Peyer's patch (tissue), 4 donors: ENCODE measurements at regions not wholly inside any gene's neighbourhood (a gene's known extent, or its start where the extent isn't known, plus 50 kb on each side); places are given as distances from the start of the nearest gene placed in this dataset.

Experiments used
- DNase-seq, 3 donors: peaks; one replicate each; pipeline ENCODE4 v3.0.0-alpha.2; 2017 to 2019
- H3K27ac ChIP-seq, 4 donors: fragments of 200-600 bp; sonication (generic); one replicate each; pipeline ENCODE4 v1.5.1; 2016 to 2019
- H3K27me3 ChIP-seq, 2 donors: fragments of 200-600 bp; sonication (generic); one replicate each; pipeline ENCODE4 v1.5.1; 2019
- H3K36me3 ChIP-seq, 3 donors: fragments of 200-600 bp; sonication (generic); one replicate each; pipeline ENCODE4 v1.5.1; 2016 to 2019
- H3K4me1 ChIP-seq, 4 donors: fragments of 200-600 bp; sonication (generic); one replicate each; pipeline ENCODE4 v1.5.1; 2016 to 2019
- H3K4me3 ChIP-seq, 4 donors: fragments of 200-600 bp; sonication (generic); 1 replicate in 3 of 4; 2 replicates in 1 of 4; pipeline ENCODE4 v1.5.1; 2016 to 2019; ENCODE audit warnings: mild to moderate bottlenecking in 1 of 4
- H3K9me3 ChIP-seq, 4 donors: fragments of 200-600 bp; sonication (generic); one replicate each; pipeline ENCODE4 v1.5.1; 2016 to 2019; ENCODE audit warnings: mild to moderate bottlenecking in 1 of 4
- POLR2A ChIP-seq, 2 donors: fragments of 450-650 bp; IDR thresholded peaks; one replicate each; pipeline ENCODE4 v1.5.1; 2017; ENCODE audit warnings: antibody characterized with exemption in 2 of 2, mild to moderate bottlenecking in 2 of 2, moderate library complexity in 2 of 2
- TF ChIP-seq, protein P1 (sequence below), 6 experiments: fragments of 450-650 bp in 4 of 6; fragments of 200-600 bp in 2 of 6; sonication (generic) in 1 of 6; IDR thresholded peaks; one replicate each; pipeline ENCODE4 v1.5.1; 2017 to 2019; ENCODE audit warnings: antibody characterized with exemption in 6 of 6, mild to moderate bottlenecking in 3 of 6, moderate library complexity in 1 of 6

DNA sequence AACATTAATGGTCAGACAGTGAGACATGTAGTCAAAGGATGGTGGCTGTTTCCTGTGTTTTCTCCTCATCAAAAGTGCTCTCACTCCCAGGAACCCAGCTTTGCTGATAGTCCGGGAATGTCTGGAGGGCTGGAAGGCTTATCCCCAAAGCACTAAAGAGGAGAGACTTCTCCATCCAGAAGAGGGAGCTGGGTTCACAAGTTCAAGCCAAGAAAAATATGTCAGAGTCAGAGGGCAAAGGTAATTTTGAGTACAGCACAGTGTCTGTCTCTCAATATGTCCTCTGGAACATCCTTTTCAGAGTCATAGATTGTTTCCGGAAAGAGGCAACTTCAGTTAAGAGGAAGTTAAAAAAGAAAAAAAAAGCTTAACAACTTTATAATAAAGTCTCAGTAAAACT is 281.5 kb upstream of the PHYHIPL start:
- no peak for DNase-seq
- no peak for TF ChIP-seq POLR2A (IDR thresholded peaks at IDR 0.05)
- TF ChIP-seq, protein P1, sequence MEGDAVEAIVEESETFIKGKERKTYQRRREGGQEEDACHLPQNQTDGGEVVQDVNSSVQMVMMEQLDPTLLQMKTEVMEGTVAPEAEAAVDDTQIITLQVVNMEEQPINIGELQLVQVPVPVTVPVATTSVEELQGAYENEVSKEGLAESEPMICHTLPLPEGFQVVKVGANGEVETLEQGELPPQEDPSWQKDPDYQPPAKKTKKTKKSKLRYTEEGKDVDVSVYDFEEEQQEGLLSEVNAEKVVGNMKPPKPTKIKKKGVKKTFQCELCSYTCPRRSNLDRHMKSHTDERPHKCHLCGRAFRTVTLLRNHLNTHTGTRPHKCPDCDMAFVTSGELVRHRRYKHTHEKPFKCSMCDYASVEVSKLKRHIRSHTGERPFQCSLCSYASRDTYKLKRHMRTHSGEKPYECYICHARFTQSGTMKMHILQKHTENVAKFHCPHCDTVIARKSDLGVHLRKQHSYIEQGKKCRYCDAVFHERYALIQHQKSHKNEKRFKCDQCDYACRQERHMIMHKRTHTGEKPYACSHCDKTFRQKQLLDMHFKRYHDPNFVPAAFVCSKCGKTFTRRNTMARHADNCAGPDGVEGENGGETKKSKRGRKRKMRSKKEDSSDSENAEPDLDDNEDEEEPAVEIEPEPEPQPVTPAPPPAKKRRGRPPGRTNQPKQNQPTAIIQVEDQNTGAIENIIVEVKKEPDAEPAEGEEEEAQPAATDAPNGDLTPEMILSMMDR (IDR thresholded peaks at IDR 0.05): no peak

DNA sequence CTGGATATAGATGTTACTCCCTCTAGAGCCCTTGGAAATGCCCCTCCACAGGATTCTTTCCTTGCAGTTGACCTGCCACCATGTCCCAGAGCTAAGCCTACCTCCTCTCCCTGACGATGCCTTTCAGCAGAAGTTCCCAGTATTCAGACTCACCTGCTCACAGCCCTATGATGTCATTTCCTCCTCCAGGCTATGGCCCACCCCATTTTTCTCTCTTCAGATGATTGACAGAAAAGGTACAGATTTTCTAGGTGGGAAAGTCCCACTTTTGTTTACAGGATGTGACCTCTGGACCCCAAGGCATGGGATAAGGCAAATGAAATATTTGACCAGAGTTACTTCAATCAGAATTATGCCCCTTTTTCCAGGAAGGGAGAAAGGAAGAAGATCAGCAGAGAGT is 280.2 kb upstream of the PHYHIPL start:
- TF ChIP-seq, protein P1 (IDR thresholded peaks at IDR 0.05): no peak
- no peak for TF ChIP-seq POLR2A (IDR thresholded peaks at IDR 0.05)
- Histone ChIP-seq H3K27ac (no peak overlapping the region), H3K27me3 (no peaks in the 10 kb centered on the region), H3K4me1 (no peaks in the 10 kb centered on the region), H3K4me3 (no peak overlapping the region), H3K36me3 (no peaks in the 10 kb centered on the region), H3K9me3 (no peaks in the 10 kb centered on the region)
- DNase-seq: no peak

More for the DNA sequence above, 281.5 kb upstream of the PHYHIPL start:
- Histone ChIP-seq H3K9me3 (no peaks in the 10 kb centered on the region), H3K4me3 (no peak overlapping the region), H3K27ac (no peak overlapping the region), H3K36me3 (no peaks in the 10 kb centered on the region), H3K4me1 (no peaks in the 10 kb centered on the region), H3K27me3 (no peaks in the 10 kb centered on the region)

DNA sequence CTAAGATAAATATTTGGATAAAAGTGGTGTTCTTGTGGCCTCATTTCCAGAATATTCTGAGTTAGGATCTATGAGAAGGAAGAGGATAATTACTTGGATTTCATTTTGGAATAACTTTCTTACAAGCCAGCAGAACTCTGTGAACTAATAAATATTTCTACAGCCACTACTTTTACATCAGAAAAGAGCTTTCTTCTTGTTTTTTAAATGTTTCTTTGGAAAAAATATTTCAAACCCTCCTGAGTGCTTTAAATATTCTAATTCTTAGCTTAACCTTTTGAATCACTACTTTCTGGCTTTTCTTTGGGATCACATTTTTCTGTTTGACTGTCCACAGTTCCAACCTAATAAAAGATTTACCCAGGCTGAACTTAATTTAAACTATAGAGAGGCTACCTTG is 279.2 kb upstream of the PHYHIPL start:
- DNase-seq: no peak
- H3K4me1 ChIP-seq: no peaks in the 10 kb centered on the region
- H3K27me3 ChIP-seq: no peaks in the 10 kb centered on the region
- no peak for TF ChIP-seq POLR2A (IDR thresholded peaks at IDR 0.05)
- TF ChIP-seq, protein P1 (IDR thresholded peaks at IDR 0.05): no peak
- H3K9me3 ChIP-seq: no peaks in the 10 kb centered on the region
- no peak overlapping the region for H3K4me3 ChIP-seq
- no peak overlapping the region for H3K27ac ChIP-seq
- no peaks in the 10 kb centered on the region for H3K36me3 ChIP-seq

DNA sequence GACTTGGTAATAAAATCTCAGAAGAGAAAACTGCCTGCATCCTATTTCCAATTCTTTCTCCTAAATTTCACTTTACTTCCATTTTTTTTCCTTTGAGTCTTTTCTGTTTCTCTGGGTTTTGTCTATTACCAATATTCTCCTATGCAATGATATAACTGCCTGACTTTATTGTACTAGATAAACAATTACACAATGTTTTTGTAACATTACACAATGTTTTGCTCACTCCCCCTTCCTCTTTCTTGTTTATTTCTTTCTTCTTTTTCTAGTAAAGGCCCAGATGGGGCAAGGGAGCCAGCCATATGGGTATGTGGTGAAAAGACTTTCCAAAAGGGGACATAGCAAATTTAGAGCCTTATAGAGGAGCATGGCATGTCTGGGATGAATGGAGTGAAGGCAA is 278.7 kb upstream of the PHYHIPL start:
- no peak for DNase-seq

DNA sequence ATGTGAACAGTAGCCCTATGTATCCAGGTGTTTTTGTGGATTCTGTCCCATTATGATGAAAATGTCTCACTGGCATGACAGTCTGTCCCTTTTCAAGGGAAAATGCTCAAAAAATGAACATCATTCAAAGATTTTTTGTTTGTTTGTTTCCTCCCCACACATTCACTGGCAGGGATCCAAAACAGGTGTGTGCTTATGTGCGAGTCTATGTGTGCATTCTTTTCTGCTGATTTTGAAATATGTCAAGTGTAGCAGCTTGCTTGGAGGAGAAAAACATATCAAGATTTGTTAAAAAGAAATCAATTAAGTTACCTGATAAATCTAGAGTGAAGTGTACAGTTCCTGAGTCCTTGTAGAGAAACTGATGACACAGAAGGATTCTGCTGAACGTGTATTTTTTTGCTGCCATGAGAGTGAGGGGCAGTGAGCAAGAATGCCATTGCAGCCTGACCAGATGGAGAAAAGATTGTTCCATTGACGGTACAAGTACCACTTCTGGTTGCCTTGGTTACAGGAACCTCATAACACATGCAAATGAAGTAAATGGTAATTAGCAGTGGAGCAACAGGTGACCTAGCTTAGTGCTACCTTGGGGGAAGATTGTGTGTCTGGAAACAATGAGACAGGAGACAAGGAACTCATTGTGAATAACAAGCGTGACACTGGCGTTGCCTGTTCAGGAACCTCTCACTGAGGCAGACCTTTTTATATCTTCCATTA is 277.4 kb upstream of the PHYHIPL start:
- no peak overlapping the region for H3K27ac ChIP-seq
- H3K4me3 ChIP-seq: no peak overlapping the region
- no peak for DNase-seq
- no peaks in the 10 kb centered on the region for H3K9me3 ChIP-seq
- H3K36me3 ChIP-seq: no peaks in the 10 kb centered on the region
- H3K27me3 ChIP-seq: no peaks in the 10 kb centered on the region
- TF ChIP-seq, protein P1 (IDR thresholded peaks at IDR 0.05): no peak
- no peak for TF ChIP-seq POLR2A (IDR thresholded peaks at IDR 0.05)
- no peaks in the 10 kb centered on the region for H3K4me1 ChIP-seq

More for the DNA sequence above, 278.7 kb upstream of the PHYHIPL start:
- H3K36me3 ChIP-seq: no peaks in the 10 kb centered on the region
- no peak overlapping the region for H3K4me3 ChIP-seq
- no peak for TF ChIP-seq POLR2A (IDR thresholded peaks at IDR 0.05)
- TF ChIP-seq, protein P1 (IDR thresholded peaks at IDR 0.05): no peak
- H3K9me3 ChIP-seq: no peaks in the 10 kb centered on the region
- no peak overlapping the region for H3K27ac ChIP-seq
- H3K4me1 ChIP-seq: no peaks in the 10 kb centered on the region
- no peaks in the 10 kb centered on the region for H3K27me3 ChIP-seq
